Stimulated activated naive CD8-positive, alpha-beta T cell treated with anti-CD3 and anti-CD28 coated beads, Interleukin-15, amount 100 ng/mL, for 72 hours (primary cell): ENCODE measurements at regions not wholly inside any gene's neighbourhood (a gene's known extent, or its start where the extent isn't known, plus 50 kb on each side); places are given as distances from the start of the nearest gene placed in this dataset.

Source experiments
- ATAC-seq: fragments of 150-1000 bp; cut with Tn5 transposase; 2 replicates; pipeline ENCODE4 v1.10.0; 2021; ENCODE audit warnings: mild to moderate bottlenecking, moderate library complexity
- DNase-seq, 2 donors: peaks; one replicate each; pipeline ENCODE4 v3.0.0; 2021 to 2022
- H3K27ac Mint-ChIP-seq, 2 donors: one replicate each; pipeline ENCODE4 v1.8.0; 2022; ENCODE audit warnings: mild to moderate bottlenecking in 2 of 2, mixed read lengths in 2 of 2, moderate library complexity in 2 of 2
- H3K27me3 Mint-ChIP-seq: one replicate; pipeline ENCODE4 v1.8.0; 2022; ENCODE audit warnings: mixed read lengths
- H3K4me1 Mint-ChIP-seq: one replicate; pipeline ENCODE4 v1.8.0; 2022; ENCODE audit warnings: mild to moderate bottlenecking, mixed read lengths
- H3K4me3 Mint-ChIP-seq, 2 donors: one replicate each; pipeline ENCODE4 v1.8.0; 2022; ENCODE audit warnings: mild to moderate bottlenecking in 2 of 2, mixed read lengths in 2 of 2, moderate library complexity in 1 of 2
- H3K9me3 Mint-ChIP-seq, 2 donors: one replicate each; pipeline ENCODE4 v1.8.0; 2022; ENCODE audit warnings: mixed read lengths in 2 of 2

DNA sequence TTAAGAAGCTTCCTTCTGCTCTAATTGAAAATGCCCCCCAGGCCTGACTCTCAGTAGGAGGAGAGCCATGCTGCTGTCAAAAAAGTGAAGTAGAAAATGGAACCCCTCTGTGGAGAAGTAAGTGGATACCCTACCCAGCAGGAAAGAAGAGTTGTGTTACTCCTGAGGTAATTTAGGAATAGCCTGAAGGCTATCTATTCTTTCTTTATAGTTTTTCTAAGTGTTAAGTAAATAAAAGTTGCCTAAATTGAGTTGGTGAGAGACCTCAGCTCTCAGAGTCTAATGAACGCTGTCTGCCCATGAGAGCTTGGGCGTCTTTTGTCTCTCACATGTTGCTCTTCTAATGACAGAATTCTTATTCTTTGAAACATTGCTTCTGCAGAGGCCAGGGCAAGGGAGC is 116.2 kb downstream of the NSUN3 start:
- no peak overlapping the region for H3K4me3 Mint-ChIP-seq
- H3K9me3 Mint-ChIP-seq: no peaks in the 10 kb centered on the region
- DNase-seq (no peak), ATAC-seq (no peak)
- no peaks in the 10 kb centered on the region for H3K4me1 Mint-ChIP-seq
- no peak overlapping the region for H3K27ac Mint-ChIP-seq
- H3K27me3 Mint-ChIP-seq: no peaks in the 10 kb centered on the region

- H3K4me1 Mint-ChIP-seq: no peaks in the 10 kb centered on the region
- no peaks in the 10 kb centered on the region for H3K9me3 Mint-ChIP-seq
- no peaks in the 10 kb centered on the region for H3K27me3 Mint-ChIP-seq
- ATAC-seq (no peak), DNase-seq (no peak)
- no peak overlapping the region for H3K4me3 Mint-ChIP-seq
- no peak overlapping the region for H3K27ac Mint-ChIP-seq
These were observed 120.7 kb downstream of the NSUN3 start for GRCh38 chr3:94183551-94183950.

DNA sequence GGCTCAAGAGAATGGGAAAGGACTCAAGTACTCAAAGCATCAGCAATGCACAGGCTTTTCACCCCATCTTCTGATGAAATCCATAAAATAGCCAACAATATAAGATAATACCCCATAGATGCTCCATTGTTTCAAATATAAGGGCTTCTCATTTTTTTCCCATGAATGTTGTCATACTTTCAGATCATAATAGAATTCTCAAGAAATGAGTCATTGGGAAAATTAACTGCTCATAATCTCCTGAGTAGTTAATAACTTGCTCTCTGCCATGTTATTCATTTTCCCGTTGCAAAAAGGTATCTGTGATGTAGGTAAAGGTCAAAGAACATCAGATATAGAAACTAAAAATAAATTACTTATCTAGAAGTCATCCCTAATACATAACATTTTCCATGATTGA is 121.9 kb downstream of the NSUN3 start:
- H3K27ac Mint-ChIP-seq: no peak overlapping the region
- no peak for ATAC-seq
- no peak overlapping the region for H3K4me3 Mint-ChIP-seq
- no peaks in the 10 kb centered on the region for H3K4me1 Mint-ChIP-seq
- H3K9me3 Mint-ChIP-seq: no peaks in the 10 kb centered on the region
- no peak for DNase-seq
- no peaks in the 10 kb centered on the region for H3K27me3 Mint-ChIP-seq

DNA sequence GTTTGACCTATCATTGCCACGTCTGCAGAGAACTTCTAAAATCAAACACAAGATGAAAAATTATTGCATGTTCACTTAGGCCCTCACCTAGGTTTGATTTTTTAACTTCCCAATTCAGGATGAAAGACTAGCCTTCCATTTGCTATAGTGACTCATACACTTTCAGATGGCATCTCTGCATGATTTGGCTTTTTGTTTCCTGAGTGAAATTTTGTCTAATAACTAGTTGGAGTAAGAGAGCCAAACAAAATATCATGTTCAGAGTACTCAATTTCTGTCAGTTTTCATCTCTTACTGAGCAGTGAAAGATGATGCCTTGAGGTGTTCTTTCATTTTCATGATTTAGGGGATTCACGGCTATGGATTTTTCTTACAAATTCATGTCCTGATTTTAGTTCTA is 122.9 kb downstream of the NSUN3 start:
- Mint-ChIP-seq H3K27ac (no peak overlapping the region), H3K4me3 (no peak overlapping the region), H3K27me3 (no peaks in the 10 kb centered on the region), H3K4me1 (no peaks in the 10 kb centered on the region), H3K9me3 (no peaks in the 10 kb centered on the region)
- DNase-seq (no peak), ATAC-seq (no peak)

- ATAC-seq (no peak), DNase-seq (no peak)
- Mint-ChIP-seq H3K4me3 (no peak overlapping the region), H3K27ac (no peak overlapping the region), H3K9me3 (no peaks in the 10 kb centered on the region), H3K4me1 (no peaks in the 10 kb centered on the region), H3K27me3 (no peaks in the 10 kb centered on the region)
These were observed 124.8 kb downstream of the NSUN3 start for GRCh38 chr3:94187697-94188096.

- peaks cover 5 to 13% of the 10 kb centered on the region in 2 donors for H3K9me3 Mint-ChIP-seq
- H3K4me3 Mint-ChIP-seq: no peak overlapping the region
- H3K27ac Mint-ChIP-seq: no peak overlapping the region
- no peaks in the 10 kb centered on the region for H3K4me1 Mint-ChIP-seq
- DNase-seq (no peak), ATAC-seq (no peak)
- peaks cover 10% of the 10 kb centered on the region for H3K27me3 Mint-ChIP-seq
These were observed 132.5 kb downstream of the NSUN3 start for GRCh38 chr3:94195381-94195780.

DNA sequence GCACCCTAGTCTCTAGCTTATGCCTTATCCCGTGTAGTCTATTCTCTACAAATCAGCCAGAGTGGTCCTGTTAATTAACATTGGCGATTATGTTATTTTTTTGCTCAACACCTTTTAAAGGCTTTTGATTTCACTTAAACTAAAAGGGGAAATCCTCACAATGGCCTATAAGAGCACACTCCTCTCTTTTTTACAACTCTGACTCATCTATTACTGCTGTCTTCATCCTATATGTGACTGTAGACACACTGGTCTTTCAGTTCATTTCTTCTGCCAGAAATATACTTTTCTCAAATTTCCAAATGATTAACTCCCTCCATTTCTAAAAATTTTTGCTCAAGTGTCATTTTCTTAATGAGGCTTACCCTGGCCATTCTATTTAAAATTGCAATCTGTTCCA is 143.4 kb downstream of the NSUN3 start:
- Mint-ChIP-seq H3K4me1 (no peaks in the 10 kb centered on the region), H3K27me3 (peaks cover 3% of the 10 kb centered on the region), H3K9me3 (peaks cover 0 to 6% of the 10 kb centered on the region in 2 donors), H3K27ac (no peak overlapping the region), H3K4me3 (no peak overlapping the region)
- DNase-seq: no peak
- ATAC-seq: no peak

- ATAC-seq: no peak
- Mint-ChIP-seq H3K4me1 (no peaks in the 10 kb centered on the region), H3K27me3 (peaks cover 7% of the 10 kb centered on the region), H3K4me3 (no peak overlapping the region), H3K27ac (no peak overlapping the region), H3K9me3 (peaks cover 0 to 6% of the 10 kb centered on the region in 2 donors)
- DNase-seq: no peak
These were observed 147.4 kb downstream of the NSUN3 start for GRCh38 chr3:94210256-94210655.

DNA sequence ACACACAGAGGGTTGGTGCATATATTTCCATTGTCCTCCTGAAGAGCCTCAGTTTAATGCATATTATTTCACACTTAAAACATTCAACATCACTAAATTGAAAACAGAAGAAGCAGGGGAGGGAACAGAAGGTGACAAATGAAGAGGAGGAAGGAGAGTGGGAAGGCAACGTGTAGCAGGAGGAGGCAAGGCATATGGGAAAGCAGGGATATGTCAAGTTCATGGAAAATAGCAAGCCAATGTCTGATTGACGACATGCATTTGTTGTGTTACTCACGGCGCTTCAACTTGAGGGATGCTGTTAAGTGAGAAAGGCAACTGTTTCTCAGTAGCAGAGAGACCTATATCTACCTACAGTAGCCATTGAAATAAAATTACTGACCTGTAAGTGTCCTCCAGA is 154.5 kb downstream of the NSUN3 start:
- Mint-ChIP-seq H3K27ac (no peak overlapping the region), H3K9me3 (peaks cover 4 to 8% of the 10 kb centered on the region in 2 donors)
- DNase-seq: no peak

DNA sequence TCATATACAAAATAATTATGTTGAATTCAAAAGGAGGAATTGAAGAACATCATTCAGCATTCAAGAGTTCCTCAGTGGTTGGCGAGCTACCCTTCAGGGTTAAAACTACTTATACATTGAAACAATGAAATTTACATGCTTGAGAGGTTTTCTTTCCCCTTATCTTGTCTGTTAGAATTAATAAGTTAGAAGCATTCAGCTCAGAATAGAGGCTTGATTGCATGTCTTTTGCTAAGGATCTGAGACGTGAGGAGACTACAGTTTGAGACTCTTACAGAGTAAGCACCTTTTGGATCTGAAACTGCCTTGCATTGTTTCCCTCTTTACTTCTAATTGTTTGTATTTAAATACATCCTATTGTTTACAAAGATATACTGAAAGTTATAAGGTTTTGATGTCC is 157.6 kb downstream of the NSUN3 start:
- no peak overlapping the region for H3K4me3 Mint-ChIP-seq
- ATAC-seq (no peak), DNase-seq (no peak)
- no peak overlapping the region for H3K27ac Mint-ChIP-seq
- H3K27me3 Mint-ChIP-seq: peaks cover 2% of the 10 kb centered on the region
- H3K9me3 Mint-ChIP-seq: peaks cover 4 to 16% of the 10 kb centered on the region in 2 donors
- no peaks in the 10 kb centered on the region for H3K4me1 Mint-ChIP-seq

More for the DNA sequence above, 154.5 kb downstream of the NSUN3 start:
- Mint-ChIP-seq H3K4me1 (no peaks in the 10 kb centered on the region), H3K27me3 (no peaks in the 10 kb centered on the region), H3K4me3 (no peak overlapping the region)
- no peak for ATAC-seq

- DNase-seq (no peak), ATAC-seq (no peak)
- Mint-ChIP-seq H3K4me3 (no peak overlapping the region), H3K9me3 (peaks cover 4 to 16% of the 10 kb centered on the region in 2 donors), H3K4me1 (no peaks in the 10 kb centered on the region), H3K27ac (no peak overlapping the region), H3K27me3 (peaks cover 9% of the 10 kb centered on the region)
These were observed 159.0 kb downstream of the NSUN3 start for GRCh38 chr3:94221829-94222228.

DNA sequence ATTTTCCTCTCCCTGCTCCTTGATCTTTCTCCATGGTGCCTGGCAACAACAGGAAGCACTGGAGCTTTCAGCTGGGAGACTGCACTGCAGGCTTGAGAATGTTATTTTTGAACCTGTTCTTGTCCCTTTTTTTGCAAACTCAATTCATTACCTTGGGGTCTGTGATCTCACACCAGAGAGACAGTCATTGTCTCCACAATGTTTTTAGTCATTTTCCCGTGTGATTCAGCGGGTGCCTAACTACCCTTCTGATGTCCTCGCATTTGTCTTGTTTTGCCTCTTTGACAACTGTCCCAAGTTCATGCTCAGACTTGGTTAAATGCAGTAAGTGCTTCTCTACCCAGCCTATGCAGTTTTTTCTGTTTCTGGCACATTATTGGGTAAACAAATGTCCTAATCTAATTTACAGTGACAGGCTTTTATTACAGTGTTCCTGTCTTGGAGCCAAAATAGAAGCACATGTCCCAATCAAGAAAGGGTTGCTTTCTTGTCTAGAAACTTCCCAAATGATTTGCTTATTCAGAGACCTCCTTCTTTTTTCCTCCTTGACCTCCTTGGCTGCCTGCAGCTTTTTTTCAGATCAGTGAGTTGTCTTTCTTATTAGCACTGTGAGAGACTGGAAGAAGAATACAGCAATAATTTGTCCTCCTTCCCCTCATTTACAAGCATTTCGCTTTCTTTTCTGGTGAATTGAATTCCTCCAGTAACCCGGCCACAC is 162.4 kb downstream of the NSUN3 start:
- no peak for ATAC-seq
- Mint-ChIP-seq H3K27me3 (peaks cover 9% of the 10 kb centered on the region), H3K4me1 (no peaks in the 10 kb centered on the region), H3K4me3 (no peak overlapping the region), H3K9me3 (peaks cover 4 to 16% of the 10 kb centered on the region in 2 donors), H3K27ac (no peak overlapping the region)
- DNase-seq: no peak

- Mint-ChIP-seq H3K4me3 (no peak overlapping the region), H3K9me3 (peaks cover 4 to 16% of the 10 kb centered on the region in 2 donors), H3K27me3 (peaks cover 9% of the 10 kb centered on the region), H3K27ac (no peak overlapping the region), H3K4me1 (no peaks in the 10 kb centered on the region)
- ATAC-seq: no peak
- no peak for DNase-seq
These were observed 163.2 kb downstream of the NSUN3 start for GRCh38 chr3:94226078-94226477.

DNA sequence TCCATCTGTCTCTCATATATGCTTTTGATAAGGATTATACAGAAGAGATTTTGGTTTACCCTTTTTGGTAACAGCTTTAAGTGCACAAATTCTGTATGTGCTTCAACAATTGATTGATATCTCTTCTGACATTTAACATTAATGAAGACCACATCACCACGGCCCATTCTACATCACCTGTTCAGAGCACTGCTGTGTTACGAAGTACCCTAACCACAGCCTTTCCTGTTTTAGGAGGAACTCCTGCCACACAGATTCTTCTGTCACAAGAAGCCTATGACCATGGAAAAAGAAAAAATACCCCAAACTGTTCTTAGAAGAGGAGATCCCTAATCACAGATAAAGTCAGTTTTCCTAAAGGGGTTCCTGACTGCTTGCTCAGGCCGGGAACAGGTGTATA is 170.1 kb downstream of the NSUN3 start:
- ATAC-seq (no peak), DNase-seq (no peak)
- H3K4me3 Mint-ChIP-seq: no peak overlapping the region
- no peaks in the 10 kb centered on the region for H3K9me3 Mint-ChIP-seq
- no peak overlapping the region for H3K27ac Mint-ChIP-seq
- H3K4me1 Mint-ChIP-seq: no peaks in the 10 kb centered on the region
- no peaks in the 10 kb centered on the region for H3K27me3 Mint-ChIP-seq

DNA sequence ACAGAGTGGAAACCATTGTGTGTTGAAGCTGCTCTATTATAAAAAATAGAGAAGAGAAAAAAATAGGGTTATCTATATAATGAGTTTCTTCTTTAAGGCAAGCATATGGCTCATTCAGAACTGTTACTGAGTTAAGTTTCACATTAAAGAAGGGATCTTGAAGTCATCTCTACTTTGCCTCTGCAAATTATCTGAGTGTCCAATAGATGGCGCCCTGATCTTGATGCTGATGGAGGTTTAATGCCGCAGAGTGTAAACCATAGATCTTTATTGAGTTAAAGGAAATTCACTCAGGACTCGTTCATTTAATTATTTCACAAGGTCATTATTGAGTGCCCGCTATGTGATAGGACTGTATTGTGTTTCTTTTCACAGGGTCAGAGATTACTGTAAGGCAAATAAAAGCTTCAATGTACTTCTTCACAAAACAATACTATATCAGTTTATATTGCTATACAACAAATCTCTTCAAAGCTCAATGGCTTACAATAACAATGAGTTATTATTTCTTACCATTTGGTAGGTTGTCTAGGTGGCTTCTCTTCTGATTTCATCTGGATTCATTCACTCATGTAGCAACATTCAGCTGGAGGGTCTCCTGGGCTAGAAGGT is 171.4 kb downstream of the NSUN3 start:
- peak in 1 of 2 donors; percentile 8 for DNase-seq
- no peaks in the 10 kb centered on the region for H3K9me3 Mint-ChIP-seq
- H3K27me3 Mint-ChIP-seq: no peaks in the 10 kb centered on the region
- no peaks in the 10 kb centered on the region for H3K4me1 Mint-ChIP-seq
- no peak overlapping the region for H3K27ac Mint-ChIP-seq
- ATAC-seq: peak; percentile 48
- no peak overlapping the region for H3K4me3 Mint-ChIP-seq

DNA sequence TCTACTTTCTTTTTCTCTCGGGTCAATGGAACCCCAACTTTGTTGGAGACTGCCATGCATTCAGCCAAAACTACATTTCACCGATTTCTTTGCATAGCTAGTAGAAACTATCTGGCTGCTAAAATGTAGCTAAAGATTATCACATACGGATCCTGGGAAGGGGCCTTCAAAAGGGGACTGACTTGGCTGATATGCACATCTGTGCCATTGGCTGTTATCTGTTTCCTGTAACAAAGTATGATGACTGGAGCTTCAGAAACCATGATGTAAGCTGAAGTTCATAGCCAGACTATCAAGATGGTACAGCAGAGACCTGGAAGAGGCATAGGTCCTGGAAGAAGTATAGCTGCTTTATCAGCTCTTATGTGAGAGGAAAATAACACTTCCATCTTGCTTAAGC is 179.1 kb downstream of the NSUN3 start:
- DNase-seq (no peak), ATAC-seq (no peak)
- Mint-ChIP-seq H3K27me3 (peaks cover 12% of the 10 kb centered on the region), H3K27ac (no peak overlapping the region), H3K4me1 (no peaks in the 10 kb centered on the region), H3K4me3 (no peak overlapping the region), H3K9me3 (no peaks in the 10 kb centered on the region)

- ATAC-seq (no peak), DNase-seq (no peak)
- Mint-ChIP-seq H3K4me1 (no peaks in the 10 kb centered on the region), H3K4me3 (no peak overlapping the region), H3K27ac (no peak overlapping the region), H3K27me3 (peaks cover 28% of the 10 kb centered on the region), H3K9me3 (no peaks in the 10 kb centered on the region)
These were observed 183.3 kb downstream of the NSUN3 start for GRCh38 chr3:94246171-94246570.
